ENCODE measurements at regions not wholly inside any gene's neighbourhood (a gene's known extent, or its start where the extent isn't known, plus 50 kb on each side); places are given as distances from the start of the nearest gene placed in this dataset.

GRCh38 chr2:239874636-239875356 is 150.3 kb downstream of the NDUFA10 start:
- no peaks in the 10 kb centered on the region for H3K36me3 ChIP-seq (ENCODE audit: control insufficient read depth, insufficient read depth, low read length)
- H3K27me3 ChIP-seq (replicated peaks; ENCODE audit: control insufficient read depth, insufficient read depth, low read length), result no peaks in the 10 kb centered on the region; the same call in 1 of the 2 replicates
- DNase-seq (ENCODE audit: extremely low read depth, insufficient read length), result no peak
- no peak overlapping the region for H3K4me3 ChIP-seq (replicated peaks; ENCODE audit: low read depth, low read length)
- no peak for TF ChIP-seq CTCF (IDR thresholded peaks at IDR 0.05; ENCODE audit: insufficient read depth, low read length, poor library complexity, severe bottlenecking)

GRCh38 chr2:239873656-239874635 is 151.2 kb downstream of the NDUFA10 start:
- no peak for DNase-seq (ENCODE audit: extremely low read depth, insufficient read length)
- TF ChIP-seq CTCF (IDR thresholded peaks at IDR 0.05; ENCODE audit: insufficient read depth, low read length, poor library complexity, severe bottlenecking), result no peak
- H3K27me3 ChIP-seq (replicated peaks; ENCODE audit: control insufficient read depth, insufficient read depth, low read length), result no peaks in the 10 kb centered on the region; the same call in 1 of the 2 replicates

GRCh38 chr2:239871481-239872435 is 153.4 kb downstream of the NDUFA10 start:
- TF ChIP-seq CTCF (IDR thresholded peaks at IDR 0.05; ENCODE audit: insufficient read depth, low read length, poor library complexity, severe bottlenecking), result no peak
- H3K36me3 ChIP-seq (ENCODE audit: control insufficient read depth, insufficient read depth, low read length), result no peaks in the 10 kb centered on the region
- no peak for DNase-seq (ENCODE audit: extremely low read depth, insufficient read length)

More at GRCh38 chr2:239873656-239874635, 151.2 kb downstream of the NDUFA10 start:
- Histone ChIP-seq H3K36me3 (ENCODE audit: control insufficient read depth, insufficient read depth, low read length) (no peaks in the 10 kb centered on the region), H3K4me3 (replicated peaks; ENCODE audit: low read depth, low read length) (no peak overlapping the region)

GRCh38 chr2:239870863-239871262 is 154.3 kb downstream of the NDUFA10 start:
- no peak for TF ChIP-seq CTCF (IDR thresholded peaks at IDR 0.05; ENCODE audit: insufficient read depth, low read length, poor library complexity, severe bottlenecking)
- H3K27me3 ChIP-seq (replicated peaks; ENCODE audit: control insufficient read depth, insufficient read depth, low read length), result no peaks in the 10 kb centered on the region
- H3K4me3 ChIP-seq (replicated peaks; ENCODE audit: low read depth, low read length), result no peak overlapping the region
- no peaks in the 10 kb centered on the region for H3K36me3 ChIP-seq (ENCODE audit: control insufficient read depth, insufficient read depth, low read length)
- DNase-seq (ENCODE audit: extremely low read depth, insufficient read length), result no peak

More at GRCh38 chr2:239871481-239872435, 153.4 kb downstream of the NDUFA10 start:
- no peaks in the 10 kb centered on the region for H3K27me3 ChIP-seq (replicated peaks; ENCODE audit: control insufficient read depth, insufficient read depth, low read length)
- no peak overlapping the region for H3K4me3 ChIP-seq (replicated peaks; ENCODE audit: low read depth, low read length)

GRCh38 chr2:239870276-239870675 is 154.9 kb downstream of the NDUFA10 start:
- Histone ChIP-seq H3K4me3 (replicated peaks; ENCODE audit: low read depth, low read length) (no peak overlapping the region), H3K36me3 (ENCODE audit: control insufficient read depth, insufficient read depth, low read length) (no peaks in the 10 kb centered on the region), H3K27me3 (replicated peaks; ENCODE audit: control insufficient read depth, insufficient read depth, low read length) (no peaks in the 10 kb centered on the region)
- DNase-seq (ENCODE audit: extremely low read depth, insufficient read length), result no peak
- TF ChIP-seq CTCF (IDR thresholded peaks at IDR 0.05; ENCODE audit: insufficient read depth, low read length, poor library complexity, severe bottlenecking), result no peak

All from GM06990 (cell line).